Vagina (tissue), 2 donors: ENCODE measurements at regions not wholly inside any gene's neighbourhood (a gene's known extent, or its start where the extent isn't known, plus 50 kb on each side); places are given as distances from the start of the nearest gene placed in this dataset.

Experiments used
- CTCF ChIP-seq, 3 experiments: fragments of 450-650 bp in 2 of 3; fragments of 200-600 bp in 1 of 3; sonication (generic) in 1 of 3; IDR thresholded peaks; one replicate each; pipeline ENCODE4 v1.5.1; 2017 to 2019; ENCODE audit warnings: antibody characterized with exemption in 3 of 3, mild to moderate bottlenecking in 2 of 3, moderate library complexity in 2 of 3
- POLR2A ChIP-seq, 2 donors: fragments of 450-650 bp; IDR thresholded peaks; one replicate each; pipeline ENCODE4 v1.6.1; 2017; ENCODE audit warnings: antibody characterized with exemption in 2 of 2, mild to moderate bottlenecking in 2 of 2, moderate library complexity in 2 of 2
- POLR2AphosphoS5 ChIP-seq, 2 donors: sonication (generic); formaldehyde crosslinking; IDR thresholded peaks; one replicate each; pipeline ENCODE4 v1.9.0; 2017; ENCODE audit warnings: antibody characterized with exemption in 2 of 2, mild to moderate bottlenecking in 2 of 2, low read depth in 1 of 2; ENCODE audit not compliant: insufficient read depth in 1 of 2

GRCh38 chr10:37584643-37585042, 272.8 kb downstream of the ZNF248 start:
- TF ChIP-seq CTCF (IDR thresholded peaks at IDR 0.05) (no peak), POLR2A (IDR thresholded peaks at IDR 0.05) (no peak), POLR2AphosphoS5 (IDR thresholded peaks at IDR 0.05; ENCODE audit: insufficient read depth in 1 of 2, low read depth in 1 of 2) (no peak)
